ENCODE measurements at regions not wholly inside any gene's neighbourhood (a gene's known extent, or its start where the extent isn't known, plus 50 kb on each side); places are given as distances from the start of the nearest gene placed in this dataset.

GRCh38 chr15:96092186-96092585 lies 238.3 kb upstream of the NR2F2 start:
- TF ChIP-seq YY1 (IDR thresholded peaks at IDR 0.05; ENCODE audit: insufficient read depth, insufficient read length) (no peak), ZNF274 (IDR thresholded peaks at IDR 0.05; ENCODE audit: low read depth, low read length) (no peak), SUZ12 (IDR thresholded peaks at IDR 0.05; ENCODE audit: extremely low read depth, insufficient read depth, insufficient read length) (no peak)
